GOT3 (cell line): ENCODE measurements at regions not wholly inside any gene's neighbourhood (a gene's known extent, or its start where the extent isn't known, plus 50 kb on each side); places are given as distances from the start of the nearest gene placed in this dataset.

Experiments
- DNase-seq: peaks from one replicate; lab custom pipeline; 2025; ENCODE audit warnings: mixed read lengths; lab: John Stamatoyannopoulos, UW

- DNase-seq = no peak
Observed at GRCh38 chr5:62030326-62030725, 275.7 kb upstream of the KIF2A start.

- DNase-seq = no peak
Observed at GRCh38 chr5:62038024-62038423, 268.0 kb upstream of the KIF2A start.

- no peak for DNase-seq
Observed at GRCh38 chr5:62041156-62041756, 264.8 kb upstream of the KIF2A start.

GRCh38 chr5:62042007-62042406, 264.0 kb upstream of the KIF2A start:
- no peak for DNase-seq

GRCh38 chr5:62043289-62044280, 262.4 kb upstream of the KIF2A start:
- no peak for DNase-seq

GRCh38 chr5:62044989-62045388, 261.0 kb upstream of the KIF2A start:
- no peak for DNase-seq

- DNase-seq = no peak
Observed at GRCh38 chr5:62046191-62046590, 259.8 kb upstream of the KIF2A start.

GRCh38 chr5:62051747-62052146, 254.3 kb upstream of the KIF2A start:
- no peak for DNase-seq

GRCh38 chr5:62059960-62060359, 246.0 kb upstream of the KIF2A start:
- no peak for DNase-seq

- DNase-seq = no peak
Observed at GRCh38 chr5:62065050-62065449, 241.0 kb upstream of the KIF2A start.

GRCh38 chr5:62066761-62067277, 239.2 kb upstream of the KIF2A start:
- DNase-seq = no peak

GRCh38 chr5:62068554-62068953, 237.5 kb upstream of the KIF2A start:
- DNase-seq = no peak

GRCh38 chr5:62077387-62077786, 228.6 kb upstream of the KIF2A start:
- no peak for DNase-seq

GRCh38 chr5:62077823-62078550, 228.0 kb upstream of the KIF2A start:
- DNase-seq = no peak

GRCh38 chr5:62082370-62082801, 223.6 kb upstream of the KIF2A start:
- no peak for DNase-seq

GRCh38 chr5:62083247-62083646, 222.8 kb upstream of the KIF2A start:
- no peak for DNase-seq

- no peak for DNase-seq
Observed at GRCh38 chr5:62083661-62084060, 222.3 kb upstream of the KIF2A start.

- DNase-seq = no peak
Observed at GRCh38 chr5:62084391-62084790, 221.6 kb upstream of the KIF2A start.

- DNase-seq = no peak
Observed at GRCh38 chr5:62090953-62091352, 215.1 kb upstream of the KIF2A start.

- DNase-seq = no peak
Observed at GRCh38 chr5:62093411-62093810, 212.6 kb upstream of the KIF2A start.

GRCh38 chr5:62093976-62094375, 212.0 kb upstream of the KIF2A start:
- no peak for DNase-seq

GRCh38 chr5:62097361-62097760, 208.6 kb upstream of the KIF2A start:
- DNase-seq = no peak
